ENCODE measurements at regions not wholly inside any gene's neighbourhood (a gene's known extent, or its start where the extent isn't known, plus 50 kb on each side); places are given as distances from the start of the nearest gene placed in this dataset.

GRCh38 chr10:54905578-54906192 lies 104.7 kb upstream of the PCDH15 start (continued):
- TF ChIP-seq CTCF (IDR thresholded peaks at IDR 0.05 in 2 of 3, conservative IDR thresholded peaks at IDR 0.05 in 1 of 3; ENCODE audit: control insufficient read depth in 2 of 3, extremely low read depth in 1 of 3, insufficient read depth in 1 of 3, low read depth in 3 of 3, low read length in 3 of 3) = no peak
- TF ChIP-seq EGR1 (IDR thresholded peaks at IDR 0.05; ENCODE audit: borderline replicate concordance in 1 of 2, low read depth in 2 of 2, low read length in 2 of 2) = no peak
- no peak for TF ChIP-seq MYB (IDR thresholded peaks at IDR 0.05; ENCODE audit: borderline replicate concordance, low read depth, low read length)
- TF ChIP-seq, protein P1, sequence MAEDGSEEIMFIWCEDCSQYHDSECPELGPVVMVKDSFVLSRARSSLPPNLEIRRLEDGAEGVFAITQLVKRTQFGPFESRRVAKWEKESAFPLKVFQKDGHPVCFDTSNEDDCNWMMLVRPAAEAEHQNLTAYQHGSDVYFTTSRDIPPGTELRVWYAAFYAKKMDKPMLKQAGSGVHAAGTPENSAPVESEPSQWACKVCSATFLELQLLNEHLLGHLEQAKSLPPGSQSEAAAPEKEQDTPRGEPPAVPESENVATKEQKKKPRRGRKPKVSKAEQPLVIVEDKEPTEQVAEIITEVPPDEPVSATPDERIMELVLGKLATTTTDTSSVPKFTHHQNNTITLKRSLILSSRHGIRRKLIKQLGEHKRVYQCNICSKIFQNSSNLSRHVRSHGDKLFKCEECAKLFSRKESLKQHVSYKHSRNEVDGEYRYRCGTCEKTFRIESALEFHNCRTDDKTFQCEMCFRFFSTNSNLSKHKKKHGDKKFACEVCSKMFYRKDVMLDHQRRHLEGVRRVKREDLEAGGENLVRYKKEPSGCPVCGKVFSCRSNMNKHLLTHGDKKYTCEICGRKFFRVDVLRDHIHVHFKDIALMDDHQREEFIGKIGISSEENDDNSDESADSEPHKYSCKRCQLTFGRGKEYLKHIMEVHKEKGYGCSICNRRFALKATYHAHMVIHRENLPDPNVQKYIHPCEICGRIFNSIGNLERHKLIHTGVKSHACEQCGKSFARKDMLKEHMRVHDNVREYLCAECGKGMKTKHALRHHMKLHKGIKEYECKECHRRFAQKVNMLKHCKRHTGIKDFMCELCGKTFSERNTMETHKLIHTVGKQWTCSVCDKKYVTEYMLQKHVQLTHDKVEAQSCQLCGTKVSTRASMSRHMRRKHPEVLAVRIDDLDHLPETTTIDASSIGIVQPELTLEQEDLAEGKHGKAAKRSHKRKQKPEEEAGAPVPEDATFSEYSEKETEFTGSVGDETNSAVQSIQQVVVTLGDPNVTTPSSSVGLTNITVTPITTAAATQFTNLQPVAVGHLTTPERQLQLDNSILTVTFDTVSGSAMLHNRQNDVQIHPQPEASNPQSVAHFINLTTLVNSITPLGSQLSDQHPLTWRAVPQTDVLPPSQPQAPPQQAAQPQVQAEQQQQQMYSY (CRISPR knock-in tag; IDR thresholded peaks at IDR 0.05) = no peak

- FAIRE-seq = no peak
- TF ChIP-seq BACH1 (IDR thresholded peaks at IDR 0.05; ENCODE audit: borderline replicate concordance) = no peak
- no peak for TF ChIP-seq POLR2AphosphoS2 (IDR thresholded peaks at IDR 0.05; ENCODE audit: low read depth, low read length)
- TF ChIP-seq, protein P2, sequence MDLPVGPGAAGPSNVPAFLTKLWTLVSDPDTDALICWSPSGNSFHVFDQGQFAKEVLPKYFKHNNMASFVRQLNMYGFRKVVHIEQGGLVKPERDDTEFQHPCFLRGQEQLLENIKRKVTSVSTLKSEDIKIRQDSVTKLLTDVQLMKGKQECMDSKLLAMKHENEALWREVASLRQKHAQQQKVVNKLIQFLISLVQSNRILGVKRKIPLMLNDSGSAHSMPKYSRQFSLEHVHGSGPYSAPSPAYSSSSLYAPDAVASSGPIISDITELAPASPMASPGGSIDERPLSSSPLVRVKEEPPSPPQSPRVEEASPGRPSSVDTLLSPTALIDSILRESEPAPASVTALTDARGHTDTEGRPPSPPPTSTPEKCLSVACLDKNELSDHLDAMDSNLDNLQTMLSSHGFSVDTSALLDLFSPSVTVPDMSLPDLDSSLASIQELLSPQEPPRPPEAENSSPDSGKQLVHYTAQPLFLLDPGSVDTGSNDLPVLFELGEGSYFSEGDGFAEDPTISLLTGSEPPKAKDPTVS (IDR thresholded peaks at IDR 0.05; ENCODE audit: low read depth, low read length) = no peak
- TF ChIP-seq HDAC2 (IDR thresholded peaks at IDR 0.05) = no peak
- no peak for TF ChIP-seq SRF (IDR thresholded peaks at IDR 0.05; ENCODE audit: low read depth in 2 of 2, low read length in 2 of 2)
- TF ChIP-seq, protein P3, sequence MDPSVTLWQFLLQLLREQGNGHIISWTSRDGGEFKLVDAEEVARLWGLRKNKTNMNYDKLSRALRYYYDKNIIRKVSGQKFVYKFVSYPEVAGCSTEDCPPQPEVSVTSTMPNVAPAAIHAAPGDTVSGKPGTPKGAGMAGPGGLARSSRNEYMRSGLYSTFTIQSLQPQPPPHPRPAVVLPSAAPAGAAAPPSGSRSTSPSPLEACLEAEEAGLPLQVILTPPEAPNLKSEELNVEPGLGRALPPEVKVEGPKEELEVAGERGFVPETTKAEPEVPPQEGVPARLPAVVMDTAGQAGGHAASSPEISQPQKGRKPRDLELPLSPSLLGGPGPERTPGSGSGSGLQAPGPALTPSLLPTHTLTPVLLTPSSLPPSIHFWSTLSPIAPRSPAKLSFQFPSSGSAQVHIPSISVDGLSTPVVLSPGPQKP (IDR thresholded peaks at IDR 0.05; ENCODE audit: low read depth, low read length) = no peak
- no peak for TF ChIP-seq JUNB (IDR thresholded peaks at IDR 0.05)
- no peak for TF ChIP-seq ASH2L (IDR thresholded peaks at IDR 0.05; ENCODE audit: borderline replicate concordance, low read depth)
- no peak for TF ChIP-seq STAT1 (conservative IDR thresholded peaks at IDR 0.05)
- no peak for TF ChIP-seq NR2C2 (IDR thresholded peaks at IDR 0.05; ENCODE audit: borderline replicate concordance, control insufficient read depth, insufficient read length, low read depth)
- TF ChIP-seq YY1 (IDR thresholded peaks at IDR 0.05; ENCODE audit: low read depth, low read length) = no peak
Measured at GRCh38 chr10:54904833-54905232, 103.8 kb upstream of the PCDH15 start.

More at GRCh38 chr10:54904833-54905232, 103.8 kb upstream of the PCDH15 start:
- no peak overlapping the region for H3K4me2 ChIP-seq (ENCODE audit: control insufficient read depth, insufficient read depth)
- POLR2A ChIA-PET = no interaction called here
- H2AFZ ChIP-seq (ENCODE audit: control insufficient read depth, low read depth, low read length) = no peak overlapping the region
- no peak for DNase-seq (ENCODE audit: low read depth, low spot score)
- no TSS peak for BruUV-seq (replicated peaks)
- H3K4me3 ChIP-seq = no peak overlapping the region
- CTCF ChIA-PET = interaction anchor here (0.6 kb wide), 1 partner anchor 853 kb away, joined by 3 read pairs; no protein-coding TSS in a partner anchor
- RAD21 ChIA-PET (ENCODE audit: unreplicated experiment) = no interaction called here
- no peaks in the 10 kb centered on the region for H3K27me3 ChIP-seq (replicated peaks in 1 of 2; ENCODE audit: control insufficient read depth in 2 of 2, insufficient read depth in 2 of 2, low read length in 1 of 2)
- H3K79me2 ChIP-seq (ENCODE audit: control insufficient read depth, insufficient read depth, low read length) = no peaks in the 10 kb centered on the region
- intact Hi-C loops (cut with micrococcal nuclease; ENCODE audit: unreplicated experiment) = no loop called here
- ATAC-seq = no peak
- no peaks in the 10 kb centered on the region for H3K4me1 ChIP-seq (ENCODE audit: control insufficient read depth, insufficient read depth, low read length)
- in situ Hi-C loops (cut with MboI) = no loop called here
- no peaks in the 10 kb centered on the region for H3K36me3 ChIP-seq (ENCODE audit: control insufficient read depth in 2 of 2, insufficient read depth in 2 of 2, low read length in 1 of 2)
- no peak overlapping the region for H3K27ac ChIP-seq (ENCODE audit: control insufficient read depth, insufficient read depth)
- H3K9me3 ChIP-seq (replicated peaks; ENCODE audit: control insufficient read depth, insufficient read depth, low read length) = no peaks in the 10 kb centered on the region
- WGBS (ENCODE audit: insufficient coverage, insufficient replicate concordance, low lambda C conversion rate, missing lambda C conversion rate) = 0% methylated on average over 1 of the region's 1 CpG
- SMC1A ChIA-PET (ENCODE audit: uncharacterized antibody, unreplicated experiment) = no interaction called here
- H4K20me1 ChIP-seq (ENCODE audit: control insufficient read depth, insufficient read depth) = no peaks in the 10 kb centered on the region
- no peak overlapping the region for H3K9ac ChIP-seq (ENCODE audit: control insufficient read depth, insufficient read depth, low read length)
